ENCODE measurements at regions not wholly inside any gene's neighbourhood (a gene's known extent, or its start where the extent isn't known, plus 50 kb on each side); places are given as distances from the start of the nearest gene placed in this dataset.

GRCh38 chr5:67305913-67306710 lies 109.5 kb upstream of the CD180 start:
- no TSS peak for BruUV-seq (replicated peaks)
- Mint-ChIP-seq H3K4me3 (ENCODE audit: low read depth, unreplicated experiment) (no peak overlapping the region), H3K9me3 (ENCODE audit: low read depth, unreplicated experiment) (no peaks in the 10 kb centered on the region), H3K27ac (ENCODE audit: unreplicated experiment) (peak overlapping the region; percentile 6), H3K4me1 (ENCODE audit: low read depth, unreplicated experiment) (peaks cover 24% of the 10 kb centered on the region), H3K27me3 (ENCODE audit: unreplicated experiment) (no peaks in the 10 kb centered on the region), H3K36me3 (ENCODE audit: insufficient read depth, unreplicated experiment) (no peaks in the 10 kb centered on the region)
- no peak for DNase-seq
- intact Hi-C loops (cut with micrococcal nuclease; ENCODE audit: unreplicated experiment): no loop called here
- TF ChIP-seq, protein P1, sequence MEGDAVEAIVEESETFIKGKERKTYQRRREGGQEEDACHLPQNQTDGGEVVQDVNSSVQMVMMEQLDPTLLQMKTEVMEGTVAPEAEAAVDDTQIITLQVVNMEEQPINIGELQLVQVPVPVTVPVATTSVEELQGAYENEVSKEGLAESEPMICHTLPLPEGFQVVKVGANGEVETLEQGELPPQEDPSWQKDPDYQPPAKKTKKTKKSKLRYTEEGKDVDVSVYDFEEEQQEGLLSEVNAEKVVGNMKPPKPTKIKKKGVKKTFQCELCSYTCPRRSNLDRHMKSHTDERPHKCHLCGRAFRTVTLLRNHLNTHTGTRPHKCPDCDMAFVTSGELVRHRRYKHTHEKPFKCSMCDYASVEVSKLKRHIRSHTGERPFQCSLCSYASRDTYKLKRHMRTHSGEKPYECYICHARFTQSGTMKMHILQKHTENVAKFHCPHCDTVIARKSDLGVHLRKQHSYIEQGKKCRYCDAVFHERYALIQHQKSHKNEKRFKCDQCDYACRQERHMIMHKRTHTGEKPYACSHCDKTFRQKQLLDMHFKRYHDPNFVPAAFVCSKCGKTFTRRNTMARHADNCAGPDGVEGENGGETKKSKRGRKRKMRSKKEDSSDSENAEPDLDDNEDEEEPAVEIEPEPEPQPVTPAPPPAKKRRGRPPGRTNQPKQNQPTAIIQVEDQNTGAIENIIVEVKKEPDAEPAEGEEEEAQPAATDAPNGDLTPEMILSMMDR (IDR thresholded peaks at IDR 0.05; ENCODE audit: unreplicated experiment): no peak
- CTCF ChIA-PET: no interaction called here

- no peaks in the 10 kb centered on the region for H3K27me3 Mint-ChIP-seq (ENCODE audit: unreplicated experiment)
- H3K4me1 Mint-ChIP-seq (ENCODE audit: low read depth, unreplicated experiment): peaks cover 31% of the 10 kb centered on the region
- DNase-seq: no peak
- TF ChIP-seq, protein P1 (IDR thresholded peaks at IDR 0.05; ENCODE audit: unreplicated experiment): no peak
- no peak overlapping the region for H3K27ac Mint-ChIP-seq (ENCODE audit: unreplicated experiment)
- H3K4me3 Mint-ChIP-seq (ENCODE audit: low read depth, unreplicated experiment): no peak overlapping the region
- no peaks in the 10 kb centered on the region for H3K36me3 Mint-ChIP-seq (ENCODE audit: insufficient read depth, unreplicated experiment)
- no peaks in the 10 kb centered on the region for H3K9me3 Mint-ChIP-seq (ENCODE audit: low read depth, unreplicated experiment)
- BruUV-seq (replicated peaks): no TSS peak
- intact Hi-C loops (cut with micrococcal nuclease; ENCODE audit: unreplicated experiment): no loop called here
- CTCF ChIA-PET: no interaction called here
Measured at GRCh38 chr5:67305401-67305800, 108.8 kb upstream of the CD180 start.

GRCh38 chr5:67303356-67303755 lies 106.8 kb upstream of the CD180 start:
- no peaks in the 10 kb centered on the region for H3K36me3 Mint-ChIP-seq (ENCODE audit: insufficient read depth, unreplicated experiment)
- DNase-seq: no peak
- intact Hi-C loops (cut with micrococcal nuclease; ENCODE audit: unreplicated experiment): no loop called here

GRCh38 chr5:67301285-67301903 lies 104.8 kb upstream of the CD180 start:
- Mint-ChIP-seq H3K27ac (ENCODE audit: unreplicated experiment) (peak overlapping the region; percentile 35), H3K9me3 (ENCODE audit: low read depth, unreplicated experiment) (peaks cover 3% of the 10 kb centered on the region), H3K27me3 (ENCODE audit: unreplicated experiment) (no peaks in the 10 kb centered on the region), H3K36me3 (ENCODE audit: insufficient read depth, unreplicated experiment) (no peaks in the 10 kb centered on the region), H3K4me3 (ENCODE audit: low read depth, unreplicated experiment) (no peak overlapping the region), H3K4me1 (ENCODE audit: low read depth, unreplicated experiment) (peaks cover 30% of the 10 kb centered on the region)
- TF ChIP-seq, protein P1 (IDR thresholded peaks at IDR 0.05; ENCODE audit: unreplicated experiment): no peak
- CTCF ChIA-PET: interaction anchor here (0.8 kb wide), 1 partner anchor 89 kb away, joined by 3 read pairs; no protein-coding TSS in a partner anchor
- DNase-seq: peak; percentile 32
- no TSS peak for BruUV-seq (replicated peaks)
- intact Hi-C loops (cut with micrococcal nuclease; ENCODE audit: unreplicated experiment): no loop called here

More at GRCh38 chr5:67303356-67303755, 106.8 kb upstream of the CD180 start:
- Mint-ChIP-seq H3K4me1 (ENCODE audit: low read depth, unreplicated experiment) (peaks cover 34% of the 10 kb centered on the region), H3K4me3 (ENCODE audit: low read depth, unreplicated experiment) (no peak overlapping the region), H3K27me3 (ENCODE audit: unreplicated experiment) (no peaks in the 10 kb centered on the region), H3K9me3 (ENCODE audit: low read depth, unreplicated experiment) (peaks cover under 1% of the 10 kb centered on the region), H3K27ac (ENCODE audit: unreplicated experiment) (no peak overlapping the region)
- TF ChIP-seq, protein P1 (IDR thresholded peaks at IDR 0.05; ENCODE audit: unreplicated experiment): no peak
- BruUV-seq (replicated peaks): no TSS peak
- CTCF ChIA-PET: no interaction called here
